HepG2 (cell line): ENCODE measurements at regions not wholly inside any gene's neighbourhood (a gene's known extent, or its start where the extent isn't known, plus 50 kb on each side); places are given as distances from the start of the nearest gene placed in this dataset.

Experiments
- ATAC-seq: fragments of 200-7000 bp; cut with Tn5 transposase; 3 replicates; pipeline ENCODE4 v1.9.1; 2020; ENCODE audit warnings: mild to moderate bottlenecking, moderate library complexity
- BruUV-seq: library from RNA; stranded (reverse); fragments of 400-500 nt; replicated peaks from 2 replicates; lab custom pipeline; 2021; lab: Mats Ljungman, UMichigan
- CTCF ChIA-PET: fragments of 300-600 bp; formaldehyde crosslinking; extraction: SDS; loops from one replicate; lab custom pipeline; 2021; ENCODE audit warnings: low total read pairs, inconsistent platforms, low intra/inter-chr PET ratio; lab: Yijun Ruan, JAX
- POLR2A ChIA-PET: fragments of 350-600 bp; sonication (Branson Sonifier 250); formaldehyde crosslinking; loops from one replicate; lab custom pipeline; 2020; ENCODE audit warnings: antibody characterized with exemption, inconsistent platforms; lab: Yijun Ruan, JAX
- DNase-seq: peaks from one replicate; pipeline ENCODE4 v3.0.0-alpha.2; 2015; ENCODE audit warnings: low spot score
- FAIRE-seq: peaks from 3 replicates; lab custom pipeline; 2011; peaks lifted over from hg19 to GRCh38; lab: Jason Lieb, UNC
- H2AFZ ChIP-seq: one replicate; pipeline ENCODE4 v1.6.1; 2011; ENCODE audit warnings: low read length, inconsistent platforms
- H3K27ac ChIP-seq: fragments of 300-600 bp; 3 replicates; pipeline ENCODE4 v1.8.0; 2011; ENCODE audit warnings: mixed run types, mild to moderate bottlenecking, mixed read lengths, low read length, inconsistent platforms; ENCODE audit not compliant: insufficient read depth; ENCODE audit errors: extremely low read length
- H3K27me3 ChIP-seq, 2 experiments: fragments of 200-600 bp in 1 of 2; 2 replicates in 1 of 2; 3 replicates in 1 of 2; pipeline versions ENCODE4 v1.6.0 to v1.8.0; 2011; ENCODE audit warnings: low read length in 2 of 2, mild to moderate bottlenecking in 2 of 2, moderate library complexity in 2 of 2, inconsistent platforms in 1 of 2; ENCODE audit not compliant: insufficient read depth in 2 of 2, control insufficient read depth in 1 of 2
- H3K36me3 ChIP-seq, 2 experiments: fragments of 200-600 bp in 1 of 2; replicated peaks in 1 of 2; 2 replicates in 1 of 2; 3 replicates in 1 of 2; pipeline versions ENCODE4 v1.5.1 to v1.8.0; 2011; ENCODE audit warnings: low read length in 2 of 2, inconsistent platforms in 1 of 2; ENCODE audit not compliant: insufficient read depth in 2 of 2, control insufficient read depth in 1 of 2
- H3K4me1 ChIP-seq: 2 replicates; pipeline ENCODE4 v1.5.1; 2012; ENCODE audit warnings: low read length, inconsistent platforms; ENCODE audit not compliant: insufficient read depth
- H3K4me2 ChIP-seq: 2 replicates; pipeline ENCODE4 v1.6.0; 2011; ENCODE audit warnings: low read depth, low read length, inconsistent platforms
- H3K4me3 ChIP-seq, 3 experiments: fragments of 200-600 bp in 1 of 3; sonication (generic), shearing (Covaris generic) in 1 of 3; replicated peaks in 1 of 3; 2 replicates each; pipeline ENCODE4 v1.5.1; 2011 to 2016; ENCODE audit warnings: low read length in 3 of 3, inconsistent platforms in 2 of 3, low read depth in 2 of 3, mild to moderate bottlenecking in 2 of 3, control low read depth in 1 of 3, mixed read lengths in 1 of 3; ENCODE audit not compliant: insufficient read depth in 1 of 3
- H3K79me2 ChIP-seq: one replicate; pipeline ENCODE4 v1.6.1; 2011; ENCODE audit warnings: low read length, inconsistent platforms; ENCODE audit not compliant: insufficient read depth
- H3K9ac ChIP-seq: 2 replicates; pipeline ENCODE4 v1.6.0; 2011; ENCODE audit warnings: mild to moderate bottlenecking, low read depth, low read length, inconsistent platforms; ENCODE audit not compliant: insufficient read depth
- H3K9me3 ChIP-seq: 2 replicates; pipeline ENCODE4 v1.5.1; 2012; ENCODE audit warnings: mild to moderate bottlenecking, low read length
- H4K20me1 ChIP-seq: 2 replicates; pipeline ENCODE4 v1.6.0; 2011; ENCODE audit warnings: inconsistent platforms, mild to moderate bottlenecking, low read length, moderate library complexity; ENCODE audit not compliant: insufficient read depth
- AHDC1 ChIP-seq: sonication (generic); formaldehyde crosslinking; IDR thresholded peaks from 2 replicates; pipeline ENCODE4 v1.5.1; 2020; ENCODE audit warnings: mild to moderate bottlenecking, missing genetic modification reagents, borderline replicate concordance
- BRCA1 ChIP-seq: sonication (generic); formaldehyde crosslinking; IDR thresholded peaks from 2 replicates; pipeline ENCODE4 v1.4.0; 2020; ENCODE audit warnings: missing genetic modification reagents
- NAIF1 ChIP-seq: sonication (generic); formaldehyde crosslinking; IDR thresholded peaks from 2 replicates; pipeline ENCODE4 v1.5.0; 2020; ENCODE audit warnings: mild to moderate bottlenecking, missing genetic modification reagents, borderline replicate concordance
- NCOA5 ChIP-seq: sonication (generic); formaldehyde crosslinking; IDR thresholded peaks from 2 replicates; pipeline ENCODE4 v1.4.0; 2020; ENCODE audit warnings: missing genetic modification reagents
- NFYB ChIP-seq: sonication (generic); formaldehyde crosslinking; IDR thresholded peaks from 2 replicates; pipeline ENCODE4 v1.4.0; 2020; ENCODE audit warnings: missing genetic modification reagents
- SRSF9 ChIP-seq: fragments of 200-400 bp; formaldehyde crosslinking; IDR thresholded peaks from 2 replicates; pipeline ENCODE4 v1.6.1; 2018; ENCODE audit warnings: borderline replicate concordance, mild to moderate bottlenecking, low read depth, low read length; ENCODE audit not compliant: insufficient read depth, poor library complexity, severe bottlenecking
- TERF1 ChIP-seq: sonication (generic); formaldehyde crosslinking; IDR thresholded peaks from 2 replicates; pipeline ENCODE4 v1.8.0; 2022; ENCODE audit warnings: mild to moderate bottlenecking, missing genetic modification reagents, moderate library complexity
- ZBTB21 ChIP-seq: sonication (generic); formaldehyde crosslinking; IDR thresholded peaks from 2 replicates; pipeline ENCODE4 v1.4.0; 2020; ENCODE audit warnings: missing genetic modification reagents
- ZNF10 ChIP-seq: sonication (generic); formaldehyde crosslinking; IDR thresholded peaks from 2 replicates; pipeline ENCODE4 v1.4.0; 2020; ENCODE audit warnings: mild to moderate bottlenecking, low read depth, missing genetic modification reagents, borderline replicate concordance
- ZNF160 ChIP-seq: sonication (generic); formaldehyde crosslinking; IDR thresholded peaks from 2 replicates; pipeline ENCODE4 v1.8.0; 2022; ENCODE audit warnings: mild to moderate bottlenecking, inconsistent platforms, missing genetic modification reagents
- ZNF496 ChIP-seq: sonication (generic); formaldehyde crosslinking; IDR thresholded peaks from 2 replicates; pipeline ENCODE4 v1.8.1; 2023; ENCODE audit warnings: mild to moderate bottlenecking, moderate library complexity, missing genetic modification reagents; ENCODE audit not compliant: insufficient replicate concordance
- ZNF850 ChIP-seq: sonication (generic); formaldehyde crosslinking; conservative IDR thresholded peaks from 2 replicates; pipeline ENCODE4 v1.9.0; 2021; ENCODE audit warnings: mild to moderate bottlenecking, missing genetic modification reagents
- WGBS: methylation state at CpG from one replicate; pipeline ENCODE4 v1.1.6; 2017; ENCODE audit warnings: low lambda C conversion rate; 5-methylcytosine and 5-hydroxymethylcytosine counted together
- in situ Hi-C: cut with HindIII; loops from 2 replicates; pipeline ENCODE4 v1.10.0; 2017; ENCODE audit warnings: low pct_unique_long_range_greater_than_20kb; ENCODE audit not compliant: extremely low pct_ligation_motif_present
- intact Hi-C: fragments of 100-400 bp; cut with micrococcal nuclease; formaldehyde crosslinking; loops from one replicate; pipeline ENCODE4 v1.10.0; 2022; ENCODE audit not compliant: unreplicated experiment

GRCh38 chr2:239463541-239464165, 62.8 kb upstream of the HDAC4 start (continued):
- no peak for TF ChIP-seq NCOA5 (CRISPR knock-in tag)
- TF ChIP-seq ZNF496: no peak
- TF ChIP-seq TERF1: no peak
- no peak for TF ChIP-seq ZNF10
- TF ChIP-seq ZNF850 (CRISPR knock-in tag): no peak
- no peak for TF ChIP-seq SRSF9

- DNase-seq (no peak), ATAC-seq (no peak), FAIRE-seq (no peak)
- no peaks in the 10 kb centered on the region for H3K36me3 ChIP-seq
- no peak overlapping the region for H3K4me2 ChIP-seq
- H4K20me1 ChIP-seq: no peaks in the 10 kb centered on the region
- CTCF ChIA-PET: no interaction called here
- no peak overlapping the region for H3K9ac ChIP-seq
- H3K79me2 ChIP-seq: no peaks in the 10 kb centered on the region
- POLR2A ChIA-PET: no interaction called here
- no peaks in the 10 kb centered on the region for H3K9me3 ChIP-seq
- peaks cover 2 to 42% of the 10 kb centered on the region in 2 experiments; a peak in 2 of 5 replicates for H3K27me3 ChIP-seq
- no TSS peak for BruUV-seq
- H3K4me1 ChIP-seq: peaks cover 19% of the 10 kb centered on the region
- H3K27ac ChIP-seq: no peak overlapping the region
- H2AFZ ChIP-seq: no peak overlapping the region
- H3K4me3 ChIP-seq: no peak overlapping the region
- in situ Hi-C loops (no loop called here), intact Hi-C loops (no loop called here)
- 45% methylated on average over 15 of the region's 19 CpGs for WGBS
- no peak for TF ChIP-seq BRCA1 (CRISPR knock-in tag)
- no peak for TF ChIP-seq NFYB (CRISPR knock-in tag)
- TF ChIP-seq NAIF1 (CRISPR knock-in tag): no peak
- TF ChIP-seq AHDC1 (CRISPR knock-in tag): no peak
- no peak for TF ChIP-seq ZBTB21 (CRISPR knock-in tag)
- no peak for TF ChIP-seq ZNF160
Measured at GRCh38 chr2:239462671-239463506, 62.1 kb upstream of the HDAC4 start.
